ENCODE measurements at regions not wholly inside any gene's neighbourhood (a gene's known extent, or its start where the extent isn't known, plus 50 kb on each side); places are given as distances from the start of the nearest gene placed in this dataset.

DNA sequence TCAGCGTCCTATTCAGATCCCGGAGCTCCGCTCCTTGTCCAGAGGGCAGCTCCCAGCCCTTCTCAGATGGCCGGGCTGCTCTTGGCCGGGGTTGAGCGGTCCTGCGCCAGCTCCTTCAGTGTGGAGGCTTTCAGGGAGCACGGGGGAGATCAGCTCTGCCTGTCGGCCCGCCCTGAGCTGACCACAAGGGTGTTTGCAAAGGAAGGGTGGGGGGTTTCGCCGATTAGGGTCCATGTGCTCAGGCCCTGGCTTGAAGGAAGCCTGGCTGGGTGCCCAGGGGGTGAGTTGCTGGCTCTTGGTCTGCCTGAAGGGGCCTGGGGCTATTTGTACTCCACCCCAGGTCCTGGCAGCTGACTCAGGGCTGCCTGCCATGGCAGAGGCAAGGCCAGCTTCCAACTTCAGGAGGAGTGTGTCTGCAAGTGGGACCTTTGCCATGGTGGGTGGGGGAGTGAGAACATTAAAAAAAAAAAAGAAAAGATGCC lies 250.1 kb upstream of the KLF4 start:
- TF ChIP-seq, protein P1, sequence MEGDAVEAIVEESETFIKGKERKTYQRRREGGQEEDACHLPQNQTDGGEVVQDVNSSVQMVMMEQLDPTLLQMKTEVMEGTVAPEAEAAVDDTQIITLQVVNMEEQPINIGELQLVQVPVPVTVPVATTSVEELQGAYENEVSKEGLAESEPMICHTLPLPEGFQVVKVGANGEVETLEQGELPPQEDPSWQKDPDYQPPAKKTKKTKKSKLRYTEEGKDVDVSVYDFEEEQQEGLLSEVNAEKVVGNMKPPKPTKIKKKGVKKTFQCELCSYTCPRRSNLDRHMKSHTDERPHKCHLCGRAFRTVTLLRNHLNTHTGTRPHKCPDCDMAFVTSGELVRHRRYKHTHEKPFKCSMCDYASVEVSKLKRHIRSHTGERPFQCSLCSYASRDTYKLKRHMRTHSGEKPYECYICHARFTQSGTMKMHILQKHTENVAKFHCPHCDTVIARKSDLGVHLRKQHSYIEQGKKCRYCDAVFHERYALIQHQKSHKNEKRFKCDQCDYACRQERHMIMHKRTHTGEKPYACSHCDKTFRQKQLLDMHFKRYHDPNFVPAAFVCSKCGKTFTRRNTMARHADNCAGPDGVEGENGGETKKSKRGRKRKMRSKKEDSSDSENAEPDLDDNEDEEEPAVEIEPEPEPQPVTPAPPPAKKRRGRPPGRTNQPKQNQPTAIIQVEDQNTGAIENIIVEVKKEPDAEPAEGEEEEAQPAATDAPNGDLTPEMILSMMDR (IDR thresholded peaks at IDR 0.05), result no peak
- no peak for TF ChIP-seq POLR2A (IDR thresholded peaks at IDR 0.05)

All from right lobe of liver (tissue), 4 donors.